GM19468 (cell line): ENCODE measurements at regions not wholly inside any gene's neighbourhood (a gene's known extent, or its start where the extent isn't known, plus 50 kb on each side); places are given as distances from the start of the nearest gene placed in this dataset.
A peak's percentile ranks its signal among the peaks of the same experiment; 100 is the strongest.

Experiments used
- ATAC-seq: cut with Tn5 transposase; IDR thresholded peaks from one replicate; pipeline ENCODE4 v1.9.1; 2021; ENCODE audit warnings: mild to moderate bottlenecking, moderate library complexity, moderate number of reproducible peaks; ENCODE audit not compliant: unreplicated experiment; ENCODE audit errors: extremely low read depth

- no peak for ATAC-seq
These were observed 221.5 kb upstream of the NDST4 start for GRCh38 chr4:115334736-115335411.

- no peak for ATAC-seq
These were observed 218.7 kb upstream of the NDST4 start for GRCh38 chr4:115332078-115332477.

DNA sequence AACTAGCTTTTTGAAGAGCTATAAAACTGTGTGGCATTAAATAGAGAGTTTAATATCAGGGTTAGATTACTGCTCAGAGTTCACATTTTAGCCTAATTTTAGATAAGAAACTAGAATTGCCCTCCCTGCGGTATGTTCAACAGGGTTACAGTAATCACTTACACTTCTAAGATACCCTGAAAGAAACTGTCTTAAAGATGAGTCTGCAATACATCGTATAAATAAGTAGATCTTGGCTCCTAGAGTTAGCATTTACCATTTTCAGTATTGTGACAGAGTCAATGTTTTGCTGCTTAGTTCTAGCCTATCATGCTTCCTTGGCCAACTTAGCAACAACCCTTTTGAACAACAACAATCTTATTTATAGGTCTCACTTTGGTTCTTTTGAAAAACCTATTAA lies 217.8 kb upstream of the NDST4 start:
- no peak for ATAC-seq

DNA sequence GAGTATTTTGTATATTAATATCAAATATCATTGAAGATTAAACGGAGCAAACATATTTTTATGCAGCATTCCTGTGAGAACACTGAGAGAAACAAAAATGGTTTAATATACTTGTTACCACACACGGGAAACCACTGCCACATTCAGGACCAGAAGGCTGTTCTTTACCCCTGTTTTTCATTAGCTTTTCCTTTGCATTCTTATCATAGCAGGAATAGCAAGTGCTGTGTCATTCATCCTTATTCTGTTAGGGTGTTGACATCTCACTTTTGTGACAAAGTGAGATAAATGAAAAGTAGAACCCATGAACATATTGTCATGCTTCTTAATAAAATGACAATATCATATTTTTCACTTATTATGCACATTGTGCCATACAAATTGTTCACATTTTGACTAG lies 212.4 kb upstream of the NDST4 start:
- no peak for ATAC-seq

- ATAC-seq = no peak
These were observed 209.8 kb upstream of the NDST4 start for GRCh38 chr4:115323106-115323707.

DNA sequence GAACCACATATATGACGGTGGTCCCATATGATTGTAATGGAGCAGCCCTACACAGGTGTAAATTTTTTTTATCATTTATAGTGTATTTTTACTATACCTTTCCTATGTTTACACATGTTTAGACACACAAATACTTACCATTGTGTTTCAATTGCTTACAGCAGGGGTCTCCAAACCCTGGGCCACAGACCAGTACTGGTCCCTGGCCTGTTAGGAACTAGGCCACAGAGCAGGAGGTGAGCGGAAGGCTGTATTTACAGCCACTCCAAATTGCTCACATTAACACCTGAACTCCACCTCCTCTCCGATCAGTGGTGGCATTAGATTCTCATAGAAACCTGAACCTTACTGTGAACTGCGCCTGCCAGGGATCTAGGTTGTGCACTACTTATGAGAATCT lies 201.8 kb upstream of the NDST4 start:
- no peak for ATAC-seq

DNA sequence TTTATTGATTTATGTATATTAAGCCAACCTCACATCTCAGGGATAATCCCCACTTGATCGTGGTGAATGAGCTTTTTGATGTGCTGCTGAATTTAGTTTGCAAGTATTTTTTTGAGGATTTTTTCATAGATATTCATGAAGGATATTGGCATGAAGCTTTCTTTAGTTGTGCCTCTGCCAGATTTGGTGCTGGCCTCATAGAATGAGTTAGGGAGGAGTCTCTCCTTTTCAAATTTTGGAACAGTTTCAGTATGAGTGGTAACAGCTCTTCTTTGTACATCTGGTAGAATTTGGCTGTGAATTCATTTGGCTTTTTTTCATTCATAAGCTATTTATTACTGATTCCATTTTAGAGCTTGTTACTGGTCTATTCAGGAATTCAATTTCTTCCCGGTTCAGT lies 197.2 kb upstream of the NDST4 start:
- no peak for ATAC-seq

DNA sequence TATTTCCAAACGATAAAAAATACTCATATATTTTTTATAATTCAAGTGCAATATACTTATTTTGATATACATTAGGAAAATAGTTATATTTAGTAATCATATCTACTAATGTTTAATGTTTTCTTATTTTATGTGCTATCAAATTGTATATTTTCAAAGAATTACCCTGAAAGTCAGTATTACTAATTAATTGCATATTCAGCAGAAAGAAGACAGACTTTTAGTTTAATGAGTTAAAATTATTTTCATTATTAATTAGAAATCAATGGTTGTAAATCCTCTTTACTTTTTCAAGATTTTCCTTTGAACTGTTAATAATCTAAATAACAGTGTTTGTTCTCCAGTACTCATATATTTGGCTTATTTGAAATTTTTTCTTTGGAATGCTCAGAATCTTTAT lies 181.3 kb upstream of the NDST4 start:
- no peak for ATAC-seq

DNA sequence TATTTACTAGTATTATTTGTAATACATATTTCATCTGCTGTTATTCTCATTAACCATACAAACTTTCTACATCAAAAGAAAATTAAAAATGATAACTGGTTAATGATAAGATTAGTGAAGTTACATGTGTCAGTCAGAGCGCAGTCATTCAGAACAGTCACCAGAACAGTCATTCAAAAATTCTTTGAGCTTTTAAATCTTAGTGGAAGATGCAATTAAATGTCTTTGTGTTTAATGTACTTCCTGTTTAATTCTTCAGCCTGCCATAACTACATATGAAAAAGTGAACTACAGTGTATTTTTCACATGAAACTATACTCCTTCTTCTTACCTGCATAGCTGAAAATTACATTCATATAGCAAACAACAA lies 179.7 kb upstream of the NDST4 start:
- no peak for ATAC-seq

- ATAC-seq = peak; percentile 70
These were observed 179.1 kb upstream of the NDST4 start for GRCh38 chr4:115292320-115293092.

GRCh38 chr4:115287426-115287825 lies 174.0 kb upstream of the NDST4 start:
- ATAC-seq = no peak

DNA sequence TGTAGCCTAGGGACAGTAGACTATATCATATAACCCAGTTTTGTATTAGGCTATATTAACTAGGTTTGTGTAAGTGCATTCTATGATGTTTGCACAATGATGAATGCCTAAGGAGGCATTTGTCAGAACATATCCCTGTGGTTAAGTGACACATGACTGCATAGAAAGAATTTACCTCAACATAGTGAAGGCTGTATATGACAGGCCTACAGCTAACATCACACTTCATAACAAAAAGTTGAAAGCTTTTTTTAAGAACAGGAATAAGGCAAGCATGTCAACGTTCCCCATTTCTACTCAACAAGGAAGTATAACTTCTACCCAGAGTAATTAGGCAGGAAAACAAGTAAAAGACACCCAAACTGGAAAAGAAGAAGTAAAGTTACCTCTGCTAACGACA lies 165.9 kb upstream of the NDST4 start:
- no peak for ATAC-seq

- no peak for ATAC-seq
These were observed 165.4 kb upstream of the NDST4 start for GRCh38 chr4:115278830-115279229.

DNA sequence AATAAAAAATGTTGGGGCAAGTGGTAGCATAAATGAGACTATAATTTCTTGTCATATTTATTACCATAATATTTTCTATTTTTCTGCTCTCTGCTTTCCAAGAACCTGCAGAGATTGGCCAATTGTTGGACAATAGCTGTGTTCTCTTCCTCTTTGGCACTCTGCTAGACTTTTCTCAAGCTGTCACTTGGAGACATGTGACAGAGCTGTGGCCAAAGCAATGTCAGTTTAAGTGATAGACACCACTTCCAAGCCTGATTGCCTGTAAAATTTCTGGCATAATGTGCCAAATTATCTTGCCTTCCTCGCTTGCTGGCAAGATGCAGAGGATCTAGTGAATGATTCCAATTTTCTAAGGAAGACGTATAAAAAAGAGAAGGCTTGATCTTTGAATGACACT lies 162.2 kb upstream of the NDST4 start:
- ATAC-seq = no peak

DNA sequence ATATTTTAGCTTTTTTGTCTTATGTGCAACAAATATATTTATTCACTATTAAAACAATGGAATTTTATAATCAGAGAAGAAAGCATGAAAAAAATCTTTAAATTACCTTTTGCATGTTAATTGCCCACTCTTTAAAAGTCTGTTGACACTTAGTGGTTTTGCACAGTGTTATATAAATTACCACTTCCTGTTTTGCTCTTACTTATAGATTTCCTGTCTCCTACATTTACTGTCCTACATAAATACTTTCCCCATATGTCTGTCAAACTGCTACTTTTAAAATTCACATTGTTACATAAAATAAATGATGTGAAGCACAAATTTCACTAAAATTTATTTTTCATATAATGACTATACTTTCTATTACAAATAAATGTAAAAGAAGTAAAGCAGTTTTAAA lies 161.1 kb upstream of the NDST4 start:
- ATAC-seq = peak; percentile 49

- no peak for ATAC-seq
These were observed 159.2 kb upstream of the NDST4 start for GRCh38 chr4:115272594-115272993.

GRCh38 chr4:115272185-115272584 lies 158.8 kb upstream of the NDST4 start:
- ATAC-seq = no peak

DNA sequence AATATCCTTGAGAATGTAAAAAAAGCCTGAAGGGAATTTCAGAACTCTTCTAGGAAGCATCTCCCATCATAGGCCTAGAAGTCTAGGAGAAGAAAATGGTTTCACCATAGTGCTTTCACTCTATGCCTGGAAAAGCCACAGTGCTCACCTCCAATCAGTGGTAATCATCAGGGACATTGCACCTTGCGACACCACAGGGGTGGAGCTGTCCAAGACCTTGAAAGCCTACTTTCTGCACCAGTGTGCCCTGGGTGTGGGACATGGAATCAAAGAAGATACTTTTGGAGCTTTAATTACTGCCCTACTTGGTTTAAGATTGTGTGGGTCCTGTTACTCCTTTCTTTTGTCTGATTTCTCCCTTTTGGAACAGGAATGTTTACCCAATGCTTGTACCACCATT lies 146.8 kb upstream of the NDST4 start:
- no peak for ATAC-seq

DNA sequence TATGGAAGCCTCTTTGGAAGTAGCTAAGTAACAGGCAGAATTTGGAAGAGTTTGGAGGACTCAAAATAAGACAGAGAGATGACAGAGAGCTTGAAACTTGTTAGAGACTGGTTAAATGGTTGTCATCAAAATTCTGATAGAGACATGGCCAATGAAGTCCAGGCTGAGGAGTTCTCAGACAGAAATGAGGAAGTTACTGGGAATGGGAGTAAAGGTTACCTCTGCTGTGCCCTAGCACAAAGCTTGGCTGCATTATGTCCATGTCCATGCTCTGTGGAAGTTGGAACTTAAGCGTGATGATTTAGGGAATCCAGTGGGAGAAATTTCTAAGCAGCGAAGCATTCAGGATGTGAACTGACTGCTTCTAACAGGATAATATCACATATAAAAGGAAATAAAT lies 146.2 kb upstream of the NDST4 start:
- no peak for ATAC-seq

GRCh38 chr4:115249808-115250207 lies 136.4 kb upstream of the NDST4 start:
- no peak for ATAC-seq

DNA sequence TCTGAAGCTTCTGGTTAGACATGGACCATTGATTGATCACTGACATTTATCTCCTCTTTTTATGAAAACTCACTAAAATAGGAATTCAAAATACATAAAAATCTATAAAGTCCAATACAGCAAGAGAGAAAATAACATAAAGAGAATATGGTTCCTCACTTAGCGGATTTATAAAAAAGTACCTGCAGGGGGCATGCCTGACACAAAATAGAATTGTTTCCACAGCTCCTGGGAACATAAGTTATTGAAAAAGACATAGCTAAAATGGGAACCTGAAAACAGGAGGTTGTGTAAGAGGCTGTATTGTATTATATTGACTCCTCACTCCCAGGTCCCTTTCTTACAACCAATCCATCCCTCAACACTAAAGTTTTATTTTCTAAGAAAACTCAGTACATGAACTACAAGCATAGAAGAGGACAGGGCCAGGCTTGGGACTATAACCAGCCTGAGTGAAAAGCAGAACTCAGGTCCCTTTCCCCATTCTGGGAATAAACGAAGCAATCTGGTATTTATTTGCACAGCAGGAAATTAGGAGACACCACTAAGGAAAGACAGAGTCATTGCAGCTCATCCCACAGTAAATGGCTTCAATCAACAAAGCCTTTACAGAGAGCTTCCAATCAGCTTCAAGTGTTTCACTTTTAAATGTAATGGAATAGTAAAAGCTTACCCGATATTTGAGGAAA lies 121.1 kb upstream of the NDST4 start:
- no peak for ATAC-seq
